HG03103 (cell line): ENCODE measurements at regions not wholly inside any gene's neighbourhood (a gene's known extent, or its start where the extent isn't known, plus 50 kb on each side); places are given as distances from the start of the nearest gene placed in this dataset.
"Not testable (repeated sequence)": the region's sequence is repeated elsewhere in the genome, so short reads cannot be mapped to it uniquely, and the experiment has no call there.

Experiments
- ATAC-seq: cut with Tn5 transposase; IDR thresholded peaks from one replicate; pipeline ENCODE4 v1.9.1; 2021; ENCODE audit warnings: low read depth; ENCODE audit not compliant: unreplicated experiment

DNA sequence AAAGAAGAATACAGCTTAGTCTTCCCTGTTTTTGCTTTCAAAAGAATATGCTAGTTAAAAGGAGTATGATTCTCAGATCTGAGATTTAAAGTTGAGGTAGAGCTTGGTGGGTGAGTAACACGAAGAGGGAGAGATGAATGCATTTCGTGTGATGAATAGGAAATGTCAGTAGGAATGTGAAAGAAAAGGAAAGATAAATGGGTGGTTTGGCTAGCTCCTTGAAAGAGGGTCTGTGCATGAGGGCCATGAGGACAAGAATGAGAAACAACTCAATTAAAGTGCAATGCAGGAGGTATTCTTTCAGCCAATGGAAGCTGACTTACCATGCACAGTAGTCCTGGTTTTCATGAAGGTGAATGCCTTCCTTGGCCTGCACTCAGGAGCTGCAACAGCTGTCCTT, 248.2 kb downstream of the HNMT start:
- no peak for ATAC-seq

DNA sequence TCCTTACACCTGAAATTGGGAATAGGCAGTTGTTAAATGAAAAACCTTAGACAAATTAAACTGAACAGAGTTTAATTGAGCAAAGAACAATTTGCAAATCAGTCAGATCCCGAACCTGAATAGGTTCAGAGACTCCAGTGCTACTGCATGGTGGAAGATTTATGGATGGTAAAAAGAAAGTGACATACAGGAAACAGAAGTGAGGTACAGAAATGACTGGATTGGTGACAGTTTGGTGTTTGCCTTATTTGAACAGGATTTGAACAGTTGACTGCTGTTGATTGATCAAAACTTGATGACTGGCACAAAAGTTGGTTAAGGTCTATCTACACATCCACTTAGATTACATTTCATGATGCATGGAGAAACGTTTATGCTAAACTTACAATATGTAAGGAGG, 248.8 kb downstream of the HNMT start:
- ATAC-seq = peak; percentile 55

DNA sequence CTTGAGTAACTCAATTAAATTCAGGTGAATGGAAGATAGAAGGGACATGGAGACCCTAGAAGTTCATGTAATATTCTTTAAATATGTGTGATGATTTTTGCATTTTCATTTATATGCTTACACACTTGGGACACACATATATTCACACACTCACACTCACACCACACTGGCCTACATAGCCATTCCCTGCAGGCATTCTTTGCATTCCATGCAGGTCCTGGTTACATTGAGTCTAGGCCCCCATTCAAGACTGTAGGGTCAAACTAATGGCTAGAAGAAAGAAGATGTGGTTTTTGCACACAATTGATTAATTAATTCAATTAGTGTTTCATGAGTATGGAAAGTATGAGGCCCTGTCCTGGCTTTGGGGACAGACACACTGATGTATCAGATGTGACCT, 249.4 kb downstream of the HNMT start:
- no peak for ATAC-seq

DNA sequence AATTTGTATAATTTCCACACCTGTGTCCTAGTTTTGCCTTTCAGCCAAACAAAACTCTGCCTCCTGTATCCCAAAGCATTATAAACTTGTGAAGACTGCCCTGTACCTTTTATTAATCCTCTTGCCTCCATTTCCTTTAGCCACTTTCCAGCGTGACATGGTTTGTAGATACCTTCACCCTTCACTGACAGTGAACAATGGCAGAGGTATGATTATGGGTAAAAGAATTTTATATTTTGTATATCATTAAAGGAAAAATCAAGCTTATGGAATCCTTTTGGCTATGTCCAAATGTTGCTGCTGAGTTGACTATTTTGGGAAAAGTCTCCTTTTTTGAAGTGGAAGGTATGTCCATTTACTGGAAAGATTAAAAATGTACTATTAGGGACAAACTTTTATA, 251.7 kb downstream of the HNMT start:
- ATAC-seq = no peak

DNA sequence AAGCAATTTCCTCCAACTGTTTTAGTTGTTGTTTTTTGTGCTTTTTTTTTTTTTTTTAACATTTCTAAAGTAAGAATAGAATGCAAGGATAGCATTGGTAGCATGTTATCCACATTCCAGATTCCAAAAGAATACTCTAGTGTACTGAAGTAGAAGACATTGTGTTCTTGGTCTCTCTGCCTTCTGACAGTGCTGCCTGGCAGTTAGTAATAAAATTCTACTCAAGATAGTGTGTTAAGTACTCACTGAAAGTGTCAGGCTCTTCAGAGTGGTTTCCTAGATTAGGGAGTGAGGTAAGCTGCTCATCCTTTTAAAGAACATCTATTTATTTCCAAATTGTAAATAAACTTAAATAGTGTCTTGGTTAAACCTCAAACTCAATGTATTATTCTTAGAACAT, 253.7 kb downstream of the HNMT start:
- ATAC-seq = no peak

DNA sequence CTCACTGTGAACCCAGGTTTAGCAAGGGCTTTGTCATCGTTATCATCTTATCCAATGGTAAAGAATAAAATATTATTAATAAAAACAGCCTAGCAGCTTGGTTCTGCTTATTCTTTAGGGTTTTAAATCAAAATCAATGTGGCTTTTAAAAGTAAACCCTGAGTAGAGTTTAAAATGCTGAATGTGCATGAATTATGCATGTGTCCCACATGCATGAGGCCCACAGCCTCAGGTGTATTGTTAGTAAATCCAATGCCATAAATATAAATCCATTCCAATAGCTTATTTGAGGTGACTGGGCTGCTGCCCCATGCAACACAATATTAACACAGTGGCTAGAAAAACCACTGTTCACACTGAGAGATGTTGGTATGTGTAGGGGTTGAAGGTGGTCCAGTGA, 254.1 kb downstream of the HNMT start:
- no peak for ATAC-seq

DNA sequence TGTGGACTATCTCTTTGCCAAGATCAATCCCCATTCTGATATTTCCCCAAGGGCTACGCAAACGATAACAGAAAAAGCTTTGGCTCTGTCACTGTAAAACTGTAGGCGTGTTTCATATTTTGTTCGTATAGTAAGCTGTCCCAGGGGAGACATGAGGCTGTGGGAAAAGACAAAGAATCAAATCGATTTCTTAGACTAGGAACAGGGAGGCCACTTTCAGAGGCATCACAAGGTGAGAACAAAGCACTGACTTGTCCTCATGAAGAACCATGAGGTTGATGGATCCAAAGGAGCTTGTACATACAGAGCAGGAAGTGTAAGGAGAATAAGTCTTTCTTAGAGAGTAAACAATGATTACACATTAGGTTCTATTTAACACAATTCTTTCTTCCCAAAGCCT, 255.7 kb downstream of the HNMT start:
- no peak for ATAC-seq

DNA sequence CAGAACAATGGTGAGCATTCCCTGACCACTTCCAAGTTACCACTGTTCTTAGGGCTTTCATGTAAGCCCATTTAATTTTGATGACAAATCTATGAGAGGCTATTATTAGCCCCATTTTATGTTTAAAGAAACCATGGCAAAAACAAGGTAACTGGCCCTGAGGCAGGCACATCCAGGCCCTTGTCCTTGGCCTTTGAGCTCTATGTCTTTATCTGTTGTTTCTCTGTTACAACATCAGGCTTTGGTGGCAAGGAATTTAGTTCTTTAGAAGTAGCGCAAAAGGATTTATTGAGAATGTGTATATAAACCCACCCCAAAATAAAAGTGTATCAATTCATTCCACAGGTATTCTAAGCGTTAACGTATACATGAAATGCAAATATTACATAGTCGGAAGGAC, 257.1 kb downstream of the HNMT start:
- ATAC-seq = no peak

DNA sequence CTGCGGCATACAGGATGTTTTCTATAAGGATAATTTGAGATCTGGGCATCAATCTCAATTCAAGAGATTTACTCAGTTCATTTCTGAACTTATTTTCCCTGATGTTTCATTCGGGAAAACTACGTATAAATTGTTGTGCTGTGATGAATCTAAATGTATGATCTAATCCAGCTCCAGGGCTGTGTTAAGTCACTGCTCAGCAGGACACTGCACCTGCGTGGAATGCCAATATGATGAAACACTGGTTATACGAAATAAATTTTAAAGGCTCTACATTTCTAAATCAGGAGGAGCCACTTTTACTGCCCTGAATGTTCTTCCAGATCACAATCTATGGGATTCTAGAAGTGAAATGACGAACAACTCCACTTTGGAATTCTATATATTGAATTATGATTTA, 259.0 kb downstream of the HNMT start:
- ATAC-seq = no peak

DNA sequence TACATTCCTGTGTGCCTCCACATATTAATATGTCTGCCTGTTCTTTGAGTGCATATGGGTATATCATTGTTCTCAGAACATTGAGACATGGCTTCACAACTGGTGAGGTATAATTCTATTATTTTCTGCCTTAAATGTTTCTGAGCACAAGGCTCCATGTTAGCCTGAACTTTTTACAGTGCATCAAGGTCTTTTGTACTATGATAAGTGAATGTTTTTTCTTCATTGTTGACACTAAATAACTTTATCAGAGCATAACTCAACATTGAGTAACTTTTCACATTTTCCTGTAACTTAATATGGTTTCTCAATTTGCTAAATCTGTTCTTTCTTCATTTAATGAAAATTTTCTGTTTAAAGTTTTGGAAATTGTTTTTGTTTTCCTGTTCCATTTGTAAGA, 262.9 kb downstream of the HNMT start:
- ATAC-seq = no peak

DNA sequence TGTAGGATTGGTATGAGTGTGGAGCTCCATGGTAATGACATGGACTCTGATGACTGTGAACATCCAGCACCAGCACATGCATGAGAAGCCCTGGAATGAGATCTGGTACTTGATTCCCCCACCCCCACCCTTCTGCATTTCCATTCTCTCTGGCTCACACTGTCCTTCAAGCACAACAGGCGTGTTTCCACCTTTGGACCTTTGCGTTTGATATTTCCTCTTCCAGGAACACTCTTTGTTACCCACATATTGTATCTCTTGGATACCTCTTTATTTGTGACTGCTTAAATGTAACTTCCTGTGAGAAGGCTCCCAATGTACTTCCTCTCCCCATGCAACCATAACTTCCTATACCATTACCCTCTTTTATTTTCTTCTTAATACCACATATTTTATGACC, 263.8 kb downstream of the HNMT start:
- no peak for ATAC-seq

DNA sequence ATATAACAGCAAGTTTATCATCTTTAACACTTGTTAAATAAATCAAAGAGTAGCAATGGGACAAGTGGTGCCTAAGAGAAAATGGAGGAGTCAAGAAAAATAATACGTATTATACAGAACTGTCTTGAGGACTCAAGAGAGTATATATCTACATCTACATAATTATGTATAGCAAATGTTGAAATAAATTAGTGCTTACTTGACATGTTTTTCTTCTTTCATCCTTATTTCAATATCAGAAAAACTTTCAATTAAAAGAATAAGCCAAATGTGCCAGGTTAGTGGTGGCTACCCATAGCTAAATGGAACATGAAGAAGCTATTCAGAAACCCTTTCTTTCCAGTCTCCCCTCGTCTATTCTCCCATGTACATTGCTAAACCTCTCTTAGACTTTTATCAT, 267.3 kb upstream of the SPOPL start:
- ATAC-seq = no peak

DNA sequence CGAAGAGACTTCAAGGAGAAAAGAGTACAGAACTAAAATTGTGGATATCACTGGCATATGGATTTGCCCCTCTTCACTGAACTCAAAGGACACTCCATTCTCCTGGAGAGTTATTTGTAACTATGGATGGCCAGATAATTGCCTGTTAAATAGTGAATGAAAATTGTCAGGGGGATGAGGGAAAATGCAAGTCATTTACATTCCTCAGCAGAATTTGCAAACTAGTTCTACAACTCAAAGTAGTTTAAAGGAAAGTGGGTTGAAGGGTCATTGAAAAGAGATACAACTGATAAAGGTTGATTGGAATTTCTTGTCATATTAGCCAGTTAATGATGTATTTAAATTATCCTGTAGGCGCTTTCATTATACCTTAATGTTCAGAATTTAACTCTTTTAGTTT, 266.5 kb upstream of the SPOPL start:
- ATAC-seq = no peak

DNA sequence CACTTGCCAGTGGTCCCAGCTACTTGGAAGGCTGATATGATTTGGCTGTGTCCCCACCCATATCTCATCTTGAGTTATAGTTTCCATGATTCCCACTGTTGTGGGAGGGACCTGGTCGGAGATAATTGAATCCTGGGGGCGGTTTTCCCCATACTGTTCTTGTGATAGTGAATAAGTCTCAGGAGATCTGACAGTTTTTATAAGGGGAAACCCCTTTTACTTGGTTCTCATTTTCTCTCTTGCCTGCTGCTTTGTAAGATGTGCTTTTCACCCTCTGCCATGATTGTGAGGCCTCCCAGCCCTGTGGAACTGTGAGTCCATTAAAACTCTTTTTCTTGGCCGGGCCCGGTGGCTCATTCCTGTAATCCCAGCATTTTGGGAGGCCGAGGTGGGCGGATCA, 265.4 kb upstream of the SPOPL start:
- ATAC-seq = no peak

DNA sequence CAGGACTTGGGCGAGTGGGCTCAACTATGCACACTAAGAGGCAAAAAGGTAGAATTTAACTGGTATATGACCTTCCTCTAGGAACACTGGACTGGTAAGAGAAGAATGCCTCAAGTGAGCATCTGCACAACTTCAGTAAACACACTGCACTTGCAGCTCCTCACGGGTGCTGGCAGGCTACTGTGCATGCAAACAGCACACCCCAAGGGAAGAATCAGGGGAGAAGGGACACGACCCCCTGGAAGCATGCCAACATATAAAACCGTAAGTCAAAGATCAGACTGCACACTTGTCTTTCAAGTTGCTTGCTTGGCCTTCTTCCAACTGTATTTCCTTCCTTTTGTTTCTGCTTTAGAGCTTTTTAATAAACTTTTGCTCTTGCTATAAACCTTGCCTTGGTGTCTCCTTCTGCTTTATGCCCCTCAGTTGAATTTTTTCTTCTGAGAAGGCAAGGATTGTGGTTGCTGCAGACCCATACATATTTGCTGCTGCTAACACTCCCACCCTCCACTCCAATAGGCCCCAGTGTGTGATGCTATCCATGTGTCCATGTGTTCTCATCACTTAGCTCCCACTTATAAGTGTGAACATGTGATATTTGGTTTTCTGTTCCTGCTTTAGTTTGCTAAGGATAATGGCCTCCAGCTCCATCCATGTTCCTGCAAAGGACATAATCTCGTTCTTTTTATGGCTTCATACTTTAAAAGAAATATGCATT, 263.7 kb upstream of the SPOPL start:
- ATAC-seq = no peak

DNA sequence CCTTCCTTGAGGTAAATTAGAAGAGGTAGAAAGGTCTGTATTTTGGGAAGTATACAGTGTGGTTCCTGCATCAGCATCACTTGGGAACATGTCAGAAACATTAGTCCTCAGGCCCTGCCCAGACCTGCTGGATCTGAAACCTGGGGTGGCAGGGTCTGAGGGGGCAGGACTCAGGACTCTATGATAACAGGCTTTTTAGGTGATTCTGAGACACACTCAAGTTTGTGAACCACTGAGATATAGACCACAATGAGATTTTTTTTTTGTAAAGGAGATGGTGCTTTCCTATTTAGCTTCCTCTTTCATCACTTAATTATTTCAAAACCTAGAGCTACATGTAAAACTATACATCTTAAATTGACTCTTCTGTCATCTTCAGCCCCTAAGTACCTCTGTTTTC, 262.7 kb upstream of the SPOPL start:
- ATAC-seq = no peak

DNA sequence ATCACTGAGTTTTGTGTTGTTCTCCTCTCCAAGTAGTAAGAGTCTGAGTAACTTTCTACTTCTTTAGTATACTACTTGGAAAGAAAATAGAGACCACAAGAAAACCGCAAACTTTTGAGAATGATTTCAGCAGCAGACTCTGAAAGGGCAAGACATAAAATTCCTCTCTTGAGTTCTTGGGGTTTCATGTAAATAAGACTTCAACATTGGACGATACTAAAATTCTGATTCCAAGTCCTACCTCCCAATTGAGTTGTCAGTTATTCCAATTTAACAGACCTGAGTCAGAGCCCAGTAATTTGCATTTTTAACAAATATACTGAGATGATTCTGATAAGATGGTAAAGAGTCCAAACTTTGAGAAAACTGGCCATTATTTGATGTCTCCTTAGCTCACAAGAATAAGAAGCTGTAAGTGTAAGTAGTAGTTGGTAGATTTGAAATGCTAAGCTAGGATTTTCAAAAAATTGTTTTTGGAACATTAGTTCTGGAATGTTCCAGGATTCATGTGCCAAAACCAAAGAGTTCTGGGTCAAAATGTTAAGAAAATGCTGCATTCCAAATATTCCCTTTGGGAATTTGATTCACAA, 261.6 kb upstream of the SPOPL start:
- ATAC-seq = no peak

DNA sequence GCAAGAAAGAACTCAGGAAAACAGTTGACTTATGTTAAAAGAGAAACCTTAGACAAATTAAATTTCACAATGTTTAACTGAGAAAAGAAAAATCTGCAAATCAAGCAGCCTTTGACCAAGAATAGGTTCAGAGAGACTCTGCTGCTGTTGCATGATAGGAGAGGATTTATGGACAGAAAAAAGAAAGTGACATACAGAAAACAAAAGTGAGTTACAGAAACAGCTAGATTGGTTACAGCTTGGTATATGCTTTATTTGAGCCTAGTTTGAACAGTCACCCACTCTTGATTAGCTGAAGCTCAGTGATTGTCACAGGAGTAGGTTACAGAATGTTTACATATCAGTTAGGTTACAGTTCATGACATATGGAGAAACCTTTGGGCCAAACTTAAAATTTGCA, 258.2 kb upstream of the SPOPL start:
- no peak for ATAC-seq

DNA sequence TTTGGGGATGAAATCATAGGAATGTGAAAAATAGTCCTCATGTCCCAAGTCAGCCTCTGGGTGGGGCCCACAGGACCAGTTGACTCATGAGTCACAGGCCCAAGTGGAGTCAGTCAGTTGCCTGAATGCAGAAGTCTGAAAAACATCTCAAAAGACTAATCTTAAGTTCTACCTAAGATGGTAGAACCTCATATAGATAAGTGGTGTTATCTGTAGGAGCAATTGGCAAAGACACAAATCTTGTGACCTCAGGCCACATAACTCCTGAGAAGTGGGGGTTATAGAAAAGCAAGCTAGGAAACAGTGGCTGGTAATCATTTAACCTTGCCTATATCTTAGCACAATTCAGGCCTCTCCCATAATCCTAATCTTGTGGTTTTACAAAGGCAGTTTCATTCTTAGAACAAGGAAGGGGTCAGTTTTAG, 257.1 kb upstream of the SPOPL start:
- ATAC-seq = no peak

DNA sequence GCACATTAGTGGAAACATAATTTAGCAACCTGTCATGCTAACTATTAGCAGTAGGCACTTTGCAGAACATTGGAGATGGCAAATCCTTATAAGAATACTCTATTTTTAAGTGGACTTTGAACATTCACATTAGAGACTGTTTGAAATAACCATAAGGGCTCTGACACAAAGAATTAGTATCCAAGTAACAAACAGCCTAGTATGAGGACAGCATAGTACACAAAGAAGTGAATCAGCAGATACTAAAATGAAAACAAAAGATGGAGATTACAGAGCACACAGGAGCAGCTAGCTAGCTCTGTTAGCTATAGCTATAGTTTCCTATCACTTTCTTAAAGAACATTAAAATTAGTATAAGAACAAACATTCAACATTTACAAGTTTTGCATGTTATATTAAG, 256.3 kb upstream of the SPOPL start:
- ATAC-seq = no peak

DNA sequence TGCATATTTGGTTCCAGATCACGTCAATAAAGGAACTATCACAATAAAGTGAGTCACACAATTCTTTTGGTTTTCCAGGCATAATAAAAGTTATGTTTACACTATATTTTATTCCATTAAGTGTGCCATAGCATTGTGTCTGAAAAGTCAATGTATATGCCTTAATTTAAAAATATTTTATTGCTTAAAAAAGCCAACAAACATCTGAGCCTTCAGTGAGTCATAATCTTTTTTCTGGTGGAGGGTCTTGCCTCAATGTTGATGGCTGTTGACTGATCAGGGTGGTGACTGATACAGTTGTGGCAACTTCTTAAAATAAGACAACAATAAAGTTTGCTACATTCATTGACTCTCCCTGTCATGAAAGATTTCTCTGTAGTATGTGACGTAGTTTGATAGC, 254.3 kb upstream of the SPOPL start:
- no peak for ATAC-seq

DNA sequence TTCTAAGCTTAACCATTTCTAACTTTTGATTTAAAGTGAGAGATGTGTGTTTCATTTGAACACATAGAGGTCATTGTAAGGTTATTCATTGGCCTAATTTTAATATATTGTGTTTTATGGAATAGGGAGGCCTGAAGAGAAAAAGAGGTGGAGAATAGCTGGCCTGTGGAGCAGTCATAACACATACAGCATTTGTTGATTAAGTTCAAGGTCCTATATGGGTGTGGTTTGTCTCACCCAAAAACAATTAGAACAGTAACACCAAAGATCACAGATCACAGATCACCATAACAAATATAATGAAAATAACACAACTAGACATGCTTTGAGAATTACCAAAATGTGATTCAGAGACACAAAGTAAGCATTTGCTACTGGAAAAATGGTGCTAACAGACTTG, 252.4 kb upstream of the SPOPL start:
- no peak for ATAC-seq

DNA sequence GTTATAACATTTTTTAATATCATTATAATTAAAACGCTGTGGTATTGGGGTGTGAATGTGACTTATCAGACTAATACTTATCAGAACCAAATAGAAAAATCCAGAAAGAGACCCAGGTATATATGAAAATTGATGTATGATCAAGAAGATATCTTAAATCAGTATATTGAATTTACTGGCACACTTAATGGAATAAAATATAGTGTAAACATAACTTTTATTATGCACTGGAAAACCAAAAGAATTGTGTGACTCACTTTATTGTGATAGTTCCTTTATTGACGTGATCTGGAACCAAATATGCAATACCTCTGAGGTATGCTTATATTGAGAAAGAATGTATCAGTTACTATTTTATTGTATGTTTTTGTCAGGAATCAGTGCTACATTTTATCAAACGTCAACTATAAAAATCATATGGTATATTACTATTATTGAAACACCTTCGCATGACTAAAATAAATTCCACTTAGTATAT, 250.7 kb upstream of the SPOPL start:
- ATAC-seq = not testable (repeated sequence)
